Coronary artery (tissue), 2 donors: ENCODE measurements at regions not wholly inside any gene's neighbourhood (a gene's known extent, or its start where the extent isn't known, plus 50 kb on each side); places are given as distances from the start of the nearest gene placed in this dataset.

ENCODE experiments used
- DNase-seq: peaks from one replicate; pipeline ENCODE4 v3.0.0-alpha.2; 2017; ENCODE audit warnings: low spot score
- H3K27ac ChIP-seq, 2 donors: fragments of 200-600 bp; sonication (generic); one replicate each; pipeline ENCODE4 v1.5.1; 2016 to 2019
- H3K4me3 ChIP-seq: fragments of 200-600 bp; sonication (generic); 2 replicates; pipeline ENCODE4 v1.5.1; 2016; ENCODE audit warnings: mild to moderate bottlenecking, moderate library complexity
- CTCF ChIP-seq: fragments of 200-600 bp; sonication (generic); IDR thresholded peaks from one replicate; pipeline ENCODE4 v1.5.1; 2019; ENCODE audit warnings: antibody characterized with exemption

- no peak for TF ChIP-seq CTCF
- no peak overlapping the region for H3K4me3 ChIP-seq
- DNase-seq = no peak
Measured at GRCh38 chr2:168350380-168350779, 103.0 kb upstream of the STK39 start.

DNA sequence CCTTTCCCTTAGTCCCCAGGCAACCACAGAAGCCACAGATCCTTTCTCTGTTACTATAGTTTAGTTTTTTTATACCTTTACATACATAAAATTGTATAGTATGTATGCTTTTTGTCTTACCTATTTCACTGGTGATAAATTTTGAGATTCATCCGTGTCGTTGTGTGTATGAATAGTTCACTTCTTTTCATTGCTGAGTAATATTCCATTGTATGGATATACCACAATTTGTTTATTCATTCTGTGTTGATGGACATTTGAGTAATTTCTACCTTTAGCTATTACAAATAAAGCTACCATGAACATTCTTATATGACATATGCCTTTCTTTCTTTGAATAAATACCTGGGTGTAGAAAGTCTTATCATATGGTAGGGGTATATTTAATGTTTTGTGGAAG is 102.8 kb upstream of the CERS6 start:
- no peak for DNase-seq
- no peak for TF ChIP-seq CTCF
- Histone ChIP-seq H3K4me3 (no peak overlapping the region), H3K27ac (no peak overlapping the region)

More at GRCh38 chr2:168350380-168350779, 103.0 kb upstream of the STK39 start:
- no peak overlapping the region for H3K27ac ChIP-seq

- Histone ChIP-seq H3K27ac (no peak overlapping the region), H3K4me3 (no peak overlapping the region)
- TF ChIP-seq CTCF = no peak
- no peak for DNase-seq
Measured at GRCh38 chr2:168354499-168354898, 101.6 kb upstream of the CERS6 start.

DNA sequence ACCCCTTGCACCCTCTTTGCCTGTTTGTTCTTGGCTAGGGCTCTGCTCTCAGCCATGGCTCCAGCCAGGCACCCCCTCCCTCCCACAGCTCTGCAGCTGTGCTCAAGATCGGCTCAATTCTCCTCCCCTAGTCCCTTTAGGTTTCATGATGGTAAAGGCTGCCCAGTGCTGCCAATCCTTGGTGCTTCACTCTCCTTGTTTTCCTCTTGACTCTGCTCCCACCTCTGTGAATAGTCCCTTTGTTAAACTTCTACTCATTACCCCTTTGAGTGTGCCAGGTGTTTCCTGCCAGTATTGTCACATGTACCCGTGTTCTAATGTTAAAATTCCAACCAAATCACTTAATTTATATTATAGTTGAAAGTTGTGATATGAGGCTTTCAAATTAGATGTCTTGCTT is 101.0 kb upstream of the CERS6 start:
- Histone ChIP-seq H3K4me3 (no peak overlapping the region), H3K27ac (no peak overlapping the region)
- no peak for TF ChIP-seq CTCF
- DNase-seq = no peak

DNA sequence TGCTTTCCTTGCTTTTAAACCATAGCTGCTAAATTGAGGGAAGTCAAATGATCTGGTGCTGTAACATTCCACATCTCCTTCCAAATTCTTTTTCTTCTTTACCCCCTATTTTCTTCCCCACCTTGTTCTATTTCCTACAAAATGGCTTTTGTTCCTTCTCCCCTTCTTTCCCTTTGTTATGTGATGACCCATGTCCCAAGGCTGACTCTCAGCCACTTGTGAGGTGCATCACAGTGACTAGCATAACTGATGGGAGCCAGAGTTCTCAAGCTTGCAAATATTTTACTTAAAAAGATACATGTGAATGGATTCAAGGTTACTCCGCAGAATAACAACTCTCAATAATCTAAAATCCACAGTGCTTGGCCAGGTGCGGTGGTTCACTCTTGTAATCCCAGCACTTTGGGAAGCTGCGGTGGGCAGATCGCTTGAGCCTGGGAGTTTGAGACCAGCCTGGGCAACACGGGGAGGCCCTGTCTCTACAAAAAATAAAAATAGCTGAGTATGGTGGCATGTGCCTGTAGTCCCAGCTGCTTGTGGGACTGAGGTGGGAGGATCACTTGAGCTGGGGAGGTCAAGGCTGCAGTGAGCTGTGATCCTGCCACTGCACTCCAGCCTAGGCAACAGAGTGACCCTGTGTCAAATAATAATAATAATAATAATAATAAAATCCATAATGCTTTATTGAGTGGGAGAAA is 100.1 kb upstream of the CERS6 start:
- TF ChIP-seq CTCF = no peak
- H3K27ac ChIP-seq = no peak overlapping the region
- H3K4me3 ChIP-seq = no peak overlapping the region
- DNase-seq = no peak

DNA sequence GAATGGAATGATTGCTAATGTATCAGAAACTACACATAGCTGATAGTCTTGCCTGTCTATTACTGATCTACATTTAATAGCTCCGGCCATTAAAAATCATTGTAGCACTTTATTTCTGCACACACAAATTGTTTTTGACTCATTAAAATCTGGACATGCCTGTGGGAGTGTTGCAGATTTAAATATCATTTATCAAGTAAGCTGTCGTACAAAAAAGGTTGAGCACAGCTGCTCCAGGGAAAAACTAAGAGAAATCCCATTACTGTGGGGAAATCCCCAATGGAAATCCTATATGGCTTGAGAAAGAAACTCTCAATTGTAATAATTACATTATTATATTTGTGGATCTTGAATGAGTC is 99.6 kb upstream of the CERS6 start:
- TF ChIP-seq CTCF = no peak
- no peak overlapping the region for H3K4me3 ChIP-seq
- no peak for DNase-seq

GRCh38 chr2:168357797-168358472 is 98.1 kb upstream of the CERS6 start:
- Histone ChIP-seq H3K27ac (no peak overlapping the region), H3K4me3 (no peak overlapping the region)
- no peak for TF ChIP-seq CTCF
- no peak for DNase-seq

More for the DNA sequence above, 99.6 kb upstream of the CERS6 start:
- no peak overlapping the region for H3K27ac ChIP-seq
